MCF 10A (cell line): ENCODE measurements at regions not wholly inside any gene's neighbourhood (a gene's known extent, or its start where the extent isn't known, plus 50 kb on each side); places are given as distances from the start of the nearest gene placed in this dataset.

Experiments
- BruUV-seq: library from RNA; stranded (reverse); fragments of 400-500 nt; replicated peaks from 2 replicates; lab custom pipeline; 2021; lab: Mats Ljungman, UMichigan
- CTCF ChIA-PET: fragments of 300-600 bp; sonication (Branson Sonifier 250); formaldehyde crosslinking; extraction: SDS; loops from one replicate; lab custom pipeline; 2021; ENCODE audit warnings: antibody characterized with exemption, inconsistent platforms; lab: Yijun Ruan, JAX
- POLR2A ChIA-PET: fragments of 300-600, 350-650 bp; sonication (Branson Sonifier 250); formaldehyde crosslinking; extraction: SDS; loops from one replicate; lab custom pipeline; 2020; ENCODE audit warnings: antibody characterized with exemption, inconsistent platforms; lab: Yijun Ruan, JAX
- DNase-seq: peaks from one replicate; pipeline ENCODE4 v3.0.0-alpha.2; 2018; ENCODE audit not compliant: unreplicated experiment
- H3K27ac Mint-ChIP-seq: one replicate; pipeline ENCODE4 v1.8.0; 2022; ENCODE audit warnings: mild to moderate bottlenecking, low read depth, mixed read lengths; ENCODE audit not compliant: unreplicated experiment
- H3K27me3 Mint-ChIP-seq: one replicate; pipeline ENCODE4 v1.8.0; 2022; ENCODE audit warnings: mixed read lengths; ENCODE audit not compliant: insufficient read depth, unreplicated experiment
- H3K36me3 Mint-ChIP-seq: one replicate; pipeline ENCODE4 v1.8.0; 2022; ENCODE audit warnings: mild to moderate bottlenecking, moderate library complexity, mixed read lengths; ENCODE audit not compliant: insufficient read depth, unreplicated experiment
- H3K4me1 Mint-ChIP-seq: one replicate; pipeline ENCODE4 v1.8.0; 2022; ENCODE audit warnings: mixed read lengths; ENCODE audit not compliant: insufficient read depth, unreplicated experiment
- H3K4me3 Mint-ChIP-seq: one replicate; pipeline ENCODE4 v1.8.0; 2022; ENCODE audit warnings: mild to moderate bottlenecking, moderate library complexity, mixed read lengths; ENCODE audit not compliant: unreplicated experiment
- H3K9me3 Mint-ChIP-seq: one replicate; pipeline ENCODE4 v1.8.0; 2022; ENCODE audit warnings: mixed read lengths; ENCODE audit not compliant: unreplicated experiment
- intact Hi-C: fragments of 100-400 bp; cut with micrococcal nuclease; formaldehyde crosslinking; loops from 2 replicates; pipeline ENCODE4 v1.14.1; 2022
- TF ChIP-seq, protein P1 (sequence below): fragments of 200-600 bp; IDR thresholded peaks from one replicate; pipeline ENCODE4 v1.8.0; 2022; ENCODE audit warnings: antibody characterized with exemption, mild to moderate bottlenecking; ENCODE audit not compliant: unreplicated experiment

DNA sequence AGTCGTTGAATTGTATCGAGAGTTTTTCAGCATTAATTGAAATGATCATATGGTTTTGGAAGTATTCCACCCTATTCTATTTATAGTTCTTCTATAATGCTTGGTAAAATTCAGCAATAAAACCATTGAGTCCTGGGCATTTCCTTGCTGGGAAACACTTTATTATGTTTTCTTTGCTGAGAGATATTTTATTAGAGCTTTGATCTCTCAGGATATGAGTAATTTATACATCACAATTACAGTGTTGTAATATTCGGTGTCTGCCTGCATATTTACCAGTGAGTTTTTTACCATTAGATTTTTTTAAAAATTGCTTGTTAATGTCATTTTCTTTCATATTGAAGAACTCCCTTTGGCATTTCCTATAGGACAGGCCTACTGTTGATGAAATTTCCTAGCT is 402.7 kb upstream of the FSIP2 start:
- Mint-ChIP-seq H3K9me3 (no peaks in the 10 kb centered on the region), H3K4me3 (no peak overlapping the region), H3K27ac (peak overlapping the region; percentile 50), H3K4me1 (peaks cover 16% of the 10 kb centered on the region), H3K27me3 (no peaks in the 10 kb centered on the region), H3K36me3 (no peaks in the 10 kb centered on the region)
- ChIA-PET CTCF (no interaction called here), POLR2A (no interaction called here)
- intact Hi-C loops = no loop called here
- no TSS peak for BruUV-seq
- TF ChIP-seq, protein P1, sequence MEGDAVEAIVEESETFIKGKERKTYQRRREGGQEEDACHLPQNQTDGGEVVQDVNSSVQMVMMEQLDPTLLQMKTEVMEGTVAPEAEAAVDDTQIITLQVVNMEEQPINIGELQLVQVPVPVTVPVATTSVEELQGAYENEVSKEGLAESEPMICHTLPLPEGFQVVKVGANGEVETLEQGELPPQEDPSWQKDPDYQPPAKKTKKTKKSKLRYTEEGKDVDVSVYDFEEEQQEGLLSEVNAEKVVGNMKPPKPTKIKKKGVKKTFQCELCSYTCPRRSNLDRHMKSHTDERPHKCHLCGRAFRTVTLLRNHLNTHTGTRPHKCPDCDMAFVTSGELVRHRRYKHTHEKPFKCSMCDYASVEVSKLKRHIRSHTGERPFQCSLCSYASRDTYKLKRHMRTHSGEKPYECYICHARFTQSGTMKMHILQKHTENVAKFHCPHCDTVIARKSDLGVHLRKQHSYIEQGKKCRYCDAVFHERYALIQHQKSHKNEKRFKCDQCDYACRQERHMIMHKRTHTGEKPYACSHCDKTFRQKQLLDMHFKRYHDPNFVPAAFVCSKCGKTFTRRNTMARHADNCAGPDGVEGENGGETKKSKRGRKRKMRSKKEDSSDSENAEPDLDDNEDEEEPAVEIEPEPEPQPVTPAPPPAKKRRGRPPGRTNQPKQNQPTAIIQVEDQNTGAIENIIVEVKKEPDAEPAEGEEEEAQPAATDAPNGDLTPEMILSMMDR = no peak
- DNase-seq = peak; percentile 45

DNA sequence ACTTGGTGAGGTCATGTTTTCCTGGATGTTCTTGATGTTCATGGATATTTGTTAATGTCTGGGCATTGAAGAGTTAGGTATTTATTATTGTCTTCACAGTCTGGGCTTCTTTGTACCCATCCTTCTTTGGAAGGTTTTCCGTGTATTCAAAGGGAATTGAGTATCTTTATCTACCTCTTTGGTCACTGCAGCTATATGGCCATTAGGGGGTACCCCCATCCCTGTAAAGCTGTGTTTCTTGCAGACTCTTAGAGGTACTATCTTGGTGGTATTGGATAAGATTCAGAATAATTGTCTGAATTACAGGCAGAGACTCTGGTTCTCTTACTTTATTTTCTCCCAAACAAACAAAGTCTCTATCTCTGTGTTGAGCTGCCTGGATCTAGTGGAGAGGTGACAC is 401.6 kb upstream of the FSIP2 start:
- peaks cover 16% of the 10 kb centered on the region for H3K4me1 Mint-ChIP-seq
- H3K27ac Mint-ChIP-seq = no peak overlapping the region
- intact Hi-C loops = no loop called here
- no peaks in the 10 kb centered on the region for H3K36me3 Mint-ChIP-seq
- CTCF ChIA-PET = interaction anchor here (0.6 to 1.8 kb wide), 2 partner anchors 10 to 205 kb away, joined by 3 to 4 read pairs; no protein-coding TSS in a partner anchor
- no peak overlapping the region for H3K4me3 Mint-ChIP-seq
- TF ChIP-seq, protein P1 = no peak
- POLR2A ChIA-PET = no interaction called here
- no peak for DNase-seq
- H3K27me3 Mint-ChIP-seq = no peaks in the 10 kb centered on the region
- no peaks in the 10 kb centered on the region for H3K9me3 Mint-ChIP-seq
- BruUV-seq = no TSS peak

DNA sequence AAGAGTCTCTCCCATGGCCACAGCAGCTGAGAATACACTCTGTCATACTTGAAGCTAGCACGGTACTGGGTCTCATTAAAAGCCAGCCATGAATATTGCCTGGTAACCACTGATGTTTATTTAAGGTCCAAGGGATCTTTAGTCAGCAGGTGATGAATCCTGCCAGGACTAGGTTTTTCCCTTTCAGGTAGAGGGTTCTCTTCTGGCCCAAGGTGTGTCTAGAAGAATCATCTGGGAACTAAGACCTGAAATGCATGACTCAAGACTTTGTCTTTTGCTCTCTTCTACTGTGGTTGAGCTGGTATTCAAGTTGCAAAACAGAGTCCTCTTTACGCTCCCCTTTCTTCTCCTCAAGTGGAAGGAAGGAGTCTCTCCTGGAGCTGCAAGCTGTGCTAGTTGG is 400.5 kb upstream of the FSIP2 start:
- TF ChIP-seq, protein P1 = no peak
- peak; percentile 18 for DNase-seq
- Mint-ChIP-seq H3K4me1 (peaks cover 16% of the 10 kb centered on the region), H3K9me3 (no peaks in the 10 kb centered on the region), H3K36me3 (no peaks in the 10 kb centered on the region), H3K27ac (peak overlapping the region; percentile 42), H3K27me3 (no peaks in the 10 kb centered on the region), H3K4me3 (no peak overlapping the region)
- POLR2A ChIA-PET = no interaction called here
- intact Hi-C loops = no loop called here
- BruUV-seq = no TSS peak
- CTCF ChIA-PET = interaction anchor here (0.6 to 1.8 kb wide), 2 partner anchors 11 to 798 kb away, joined by 3 to 4 read pairs; no protein-coding TSS in a partner anchor

DNA sequence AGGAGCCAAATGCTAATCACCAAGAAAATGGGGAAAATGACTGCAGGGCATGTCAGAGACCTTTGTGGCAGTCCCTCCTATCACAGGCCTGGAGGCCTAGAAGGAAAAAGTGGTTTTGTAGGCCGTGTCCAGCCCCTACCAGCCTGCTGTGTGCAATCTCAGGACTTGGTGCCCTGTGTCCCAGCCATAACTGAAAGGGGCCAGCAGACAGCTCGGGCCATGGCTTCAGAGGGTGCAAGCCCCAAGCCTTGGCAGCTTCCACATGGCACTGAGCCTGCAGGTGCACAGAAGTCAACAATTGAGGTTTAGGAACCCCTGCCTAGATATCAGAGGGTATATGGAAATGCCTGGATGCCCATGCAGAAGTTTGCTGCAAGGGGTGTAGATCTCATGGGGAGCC is 391.2 kb upstream of the FSIP2 start:
- H3K27me3 Mint-ChIP-seq = no peaks in the 10 kb centered on the region

More for the DNA sequence above, 391.2 kb upstream of the FSIP2 start:
- Mint-ChIP-seq H3K36me3 (no peaks in the 10 kb centered on the region), H3K4me3 (no peak overlapping the region), H3K9me3 (peaks cover 10% of the 10 kb centered on the region), H3K27ac (no peak overlapping the region), H3K4me1 (no peaks in the 10 kb centered on the region)
- intact Hi-C loops = no loop called here
- CTCF ChIA-PET = no interaction called here
- POLR2A ChIA-PET = no interaction called here
- TF ChIP-seq, protein P1 = no peak
- BruUV-seq = no TSS peak
- no peak for DNase-seq
